H1 (cell line): ENCODE measurements at regions not wholly inside any gene's neighbourhood (a gene's known extent, or its start where the extent isn't known, plus 50 kb on each side); places are given as distances from the start of the nearest gene placed in this dataset.

Source experiments
- CTCF ChIA-PET: fragments of 300-600 bp; sonication (Branson Sonifier 250); formaldehyde crosslinking; loops from one replicate; lab custom pipeline; 2021; ENCODE audit not compliant: partially characterized antibody; lab: Charles Lee
- POLR2A ChIA-PET: fragments of 300-600 bp; sonication (Branson Sonifier 250); formaldehyde crosslinking; loops from one replicate; lab custom pipeline; 2021; ENCODE audit warnings: inconsistent platforms; ENCODE audit not compliant: partially characterized antibody; lab: Charles Lee
- DNase-seq, 2 experiments: peaks; one replicate each; pipeline versions ENCODE4 v3.0.0 to v3.0.0-alpha.2; 2010 to 2022; ENCODE audit warnings: low spot score in 2 of 2, low read depth in 1 of 2, mixed read lengths in 1 of 2
- FAIRE-seq: peaks from 2 replicates; lab custom pipeline; 2011; peaks lifted over from hg19 to GRCh38; lab: Jason Lieb, UNC
- H2AFZ ChIP-seq: 2 replicates; pipeline ENCODE4 v1.8.1; 2012; ENCODE audit warnings: low read length, inconsistent platforms
- H2AK5ac ChIP-seq: 2 replicates; pipeline ENCODE4 v1.6.1; 2013; ENCODE audit warnings: low read depth, low read length
- H2BK120ac ChIP-seq: replicated peaks from 2 replicates; pipeline ENCODE3; 2013; ENCODE audit warnings: low read depth, low read length, inconsistent platforms
- H2BK12ac ChIP-seq: 2 replicates; pipeline ENCODE4 v1.6.1; 2013; ENCODE audit warnings: low read depth, low read length
- H2BK15ac ChIP-seq: 2 replicates; pipeline ENCODE4 v1.6.1; 2013; ENCODE audit warnings: low read length
- H2BK20ac ChIP-seq: 2 replicates; pipeline ENCODE4 v1.6.1; 2013; ENCODE audit warnings: low read length
- H2BK5ac ChIP-seq: 2 replicates; pipeline ENCODE4 v1.6.1; 2013; ENCODE audit warnings: low read depth, low read length
- H3K14ac ChIP-seq: 2 replicates; pipeline ENCODE4 v1.6.1; 2013; ENCODE audit warnings: inconsistent platforms; ENCODE audit not compliant: insufficient read length
- H3K18ac ChIP-seq: 2 replicates; pipeline ENCODE4 v1.6.1; 2013; ENCODE audit warnings: low read length; ENCODE audit errors: extremely low read depth
- H3K23ac ChIP-seq: 2 replicates; pipeline ENCODE4 v1.6.1; 2013; ENCODE audit warnings: inconsistent platforms; ENCODE audit not compliant: insufficient read length
- H3K23me2 ChIP-seq: 2 replicates; pipeline ENCODE4 v1.6.1; 2013; ENCODE audit warnings: low read depth, low read length
- H3K27ac ChIP-seq: 2 replicates; pipeline ENCODE4 v1.6.1; 2011; ENCODE audit warnings: low read depth, low read length, inconsistent platforms
- H3K27me3 ChIP-seq, 4 experiments: replicated peaks in 1 of 4; 1 replicate in 1 of 4; 2 replicates in 3 of 4; pipeline versions ENCODE4 v1.6.1 to v1.8.1; 2011 to 2013; ENCODE audit warnings: low read length in 3 of 4, mild to moderate bottlenecking in 3 of 4, inconsistent platforms in 2 of 4, mixed read lengths in 2 of 4, moderate library complexity in 1 of 4; ENCODE audit not compliant: control insufficient read depth in 3 of 4, insufficient read depth in 3 of 4; ENCODE audit errors: extremely low read depth in 1 of 4
- H3K36me3 ChIP-seq, 4 experiments: 2 replicates each; pipeline versions ENCODE4 v1.6.1 to v1.8.1; 2011 to 2013; ENCODE audit warnings: mild to moderate bottlenecking in 4 of 4, low read length in 3 of 4, moderate library complexity in 2 of 4, control low read depth in 1 of 4, inconsistent platforms in 1 of 4; ENCODE audit not compliant: insufficient read depth in 4 of 4, control insufficient read depth in 2 of 4
- H3K4ac ChIP-seq: replicated peaks from 2 replicates; pipeline ENCODE3; 2013; ENCODE audit warnings: low read length, low read depth, mixed read lengths, inconsistent platforms; ENCODE audit not compliant: insufficient read length
- H3K4me1 ChIP-seq, 4 experiments: replicated peaks in 1 of 4; 1 replicate in 1 of 4; 2 replicates in 3 of 4; pipeline versions ENCODE4 v1.6.1 to v1.8.1; 2011 to 2013; ENCODE audit warnings: low read length in 3 of 4, inconsistent platforms in 2 of 4, mixed read lengths in 1 of 4; ENCODE audit not compliant: insufficient read depth in 4 of 4, control insufficient read depth in 3 of 4
- H3K4me2 ChIP-seq, 2 experiments: 2 replicates each; pipeline versions ENCODE4 v1.6.1 to v1.8.1; 2011 to 2013; ENCODE audit warnings: low read depth in 2 of 2, low read length in 2 of 2, control low read depth in 1 of 2, inconsistent platforms in 1 of 2, mild to moderate bottlenecking in 1 of 2; ENCODE audit not compliant: insufficient read depth in 1 of 2
- H3K4me3 ChIP-seq, 4 experiments: fragments of 200-600, 300-600 bp in 1 of 4; sonication (generic), shearing (Covaris generic), sonication (Bioruptor Twin) in 1 of 4; 2 replicates each; pipeline versions ENCODE4 v1.5.1 to v1.8.1; 2011 to 2016; ENCODE audit warnings: low read length in 4 of 4, low read depth in 3 of 4, control low read depth in 2 of 4, inconsistent platforms in 2 of 4, mild to moderate bottlenecking in 2 of 4, mixed read lengths in 1 of 4, moderate library complexity in 1 of 4; ENCODE audit not compliant: insufficient read depth in 2 of 4; ENCODE audit errors: extremely low read depth in 1 of 4
- H3K56ac ChIP-seq: replicated peaks from 2 replicates; pipeline ENCODE3; 2013; ENCODE audit warnings: low read depth, mild to moderate bottlenecking, mixed read lengths, low read length, inconsistent platforms; ENCODE audit not compliant: insufficient read length
- H3K79me1 ChIP-seq: 2 replicates; pipeline ENCODE4 v1.6.1; 2013; ENCODE audit warnings: low read depth, low read length, control low read depth
- H3K79me2 ChIP-seq, 2 experiments: 2 replicates each; pipeline versions ENCODE4 v1.6.1 to v1.8.1; 2012 to 2013; ENCODE audit warnings: low read length in 2 of 2, mild to moderate bottlenecking in 2 of 2, inconsistent platforms in 1 of 2; ENCODE audit not compliant: insufficient read depth in 2 of 2, control insufficient read depth in 1 of 2
- H3K9ac ChIP-seq, 4 experiments: replicated peaks in 1 of 4; 1 replicate in 1 of 4; 2 replicates in 3 of 4; pipeline versions ENCODE4 v1.6.1 to v1.8.1; 2011 to 2013; ENCODE audit warnings: low read depth in 3 of 4, low read length in 3 of 4, control low read depth in 2 of 4, mild to moderate bottlenecking in 2 of 4, moderate library complexity in 2 of 4, inconsistent platforms in 1 of 4; ENCODE audit errors: extremely low read depth in 1 of 4
- H3K9me3 ChIP-seq, 2 experiments: 2 replicates each; pipeline versions ENCODE4 v1.6.1 to v1.8.1; 2012 to 2013; ENCODE audit warnings: mild to moderate bottlenecking in 2 of 2, moderate library complexity in 2 of 2, control low read depth in 1 of 2, inconsistent platforms in 1 of 2, low read depth in 1 of 2, low read length in 1 of 2, mixed read lengths in 1 of 2; ENCODE audit not compliant: insufficient read depth in 2 of 2
- H4K20me1 ChIP-seq, 2 experiments: replicated peaks in 1 of 2; 2 replicates each; pipeline versions ENCODE3 to v1.8.1; 2011 to 2013; ENCODE audit warnings: inconsistent platforms in 2 of 2, low read length in 2 of 2, mild to moderate bottlenecking in 1 of 2; ENCODE audit not compliant: insufficient read depth in 2 of 2, control insufficient read depth in 1 of 2
- H4K5ac ChIP-seq: 2 replicates; pipeline ENCODE4 v1.6.1; 2013; ENCODE audit warnings: low read length, low read depth, mixed read lengths, inconsistent platforms; ENCODE audit not compliant: insufficient read length
- H4K8ac ChIP-seq: 2 replicates; pipeline ENCODE4 v1.8.0; 2013; ENCODE audit warnings: mild to moderate bottlenecking, moderate library complexity, low read length, inconsistent platforms; ENCODE audit not compliant: insufficient read depth; ENCODE audit errors: extremely low read depth
- H4K91ac ChIP-seq: replicated peaks from 2 replicates; pipeline ENCODE3; 2013; ENCODE audit warnings: low read length, mixed read lengths, inconsistent platforms; ENCODE audit not compliant: insufficient read length
- BCL11A ChIP-seq, 2 experiments: IDR thresholded peaks; one replicate each; pipeline ENCODE4 v1.6.1; 2011; ENCODE audit warnings: low read depth in 2 of 2, low read length in 2 of 2, mild to moderate bottlenecking in 2 of 2
- CREB1 ChIP-seq: IDR thresholded peaks from 2 replicates; pipeline ENCODE4 v1.6.1; 2012; ENCODE audit warnings: inconsistent platforms
- E2F6 ChIP-seq: IDR thresholded peaks from 2 replicates; pipeline ENCODE4 v1.6.1; 2012; ENCODE audit warnings: inconsistent platforms
- EGR1 ChIP-seq: IDR thresholded peaks from 2 replicates; pipeline ENCODE4 v1.6.1; 2011; ENCODE audit warnings: low read depth, low read length, borderline replicate concordance
- HDAC6 ChIP-seq: IDR thresholded peaks from one replicate; pipeline ENCODE4 v1.7.1; 2012; ENCODE audit warnings: low read depth, mild to moderate bottlenecking, inconsistent platforms, low read length, moderate library complexity
- KDM1A ChIP-seq: fragments of 200-600, 300-600 bp; sonication (generic); IDR thresholded peaks from 2 replicates; pipeline ENCODE4 v1.7.1; 2016; ENCODE audit warnings: mild to moderate bottlenecking, low read length, borderline replicate concordance
- KDM4A ChIP-seq: IDR thresholded peaks from one replicate; pipeline ENCODE4 v1.7.1; 2012; ENCODE audit warnings: low read depth, mild to moderate bottlenecking, moderate library complexity, low read length, inconsistent platforms; ENCODE audit not compliant: severe bottlenecking
- RFX5 ChIP-seq: IDR thresholded peaks from 2 replicates; pipeline ENCODE4 v1.6.1; 2011; ENCODE audit warnings: low read depth, low read length, improper control_type of control experiment, borderline replicate concordance
- RNF2 ChIP-seq: fragments of 200-900, 300-1000 bp; sonication (generic); IDR thresholded peaks from 2 replicates; pipeline ENCODE4 v1.7.1; 2016; ENCODE audit warnings: borderline replicate concordance, low read depth, mild to moderate bottlenecking, antibody characterized with exemption, low read length; ENCODE audit not compliant: poor library complexity, severe bottlenecking; ENCODE audit errors: missing control alignments
- SIRT6 ChIP-seq: IDR thresholded peaks from one replicate; pipeline ENCODE4 v1.7.1; 2012; ENCODE audit warnings: low read length, inconsistent platforms
- SIX5 ChIP-seq: IDR thresholded peaks from 2 replicates; pipeline ENCODE4 v1.6.1; 2011; ENCODE audit warnings: mild to moderate bottlenecking, low read depth, low read length
- SP1 ChIP-seq: IDR thresholded peaks from 2 replicates; pipeline ENCODE4 v1.6.1; 2011; ENCODE audit warnings: low read depth, low read length
- SRF ChIP-seq: IDR thresholded peaks from 2 replicates; pipeline ENCODE4 v1.6.1; 2011; ENCODE audit warnings: mild to moderate bottlenecking, low read depth, low read length, moderate library complexity
- USF2 ChIP-seq: IDR thresholded peaks from 2 replicates; pipeline ENCODE4 v1.6.1; 2011; ENCODE audit warnings: low read length, improper control_type of control experiment

GRCh38 chr3:59290358-59290757, 240.5 kb upstream of the CFAP20DC start:
- H3K14ac ChIP-seq: no peak overlapping the region
- no peaks in the 10 kb centered on the region for H3K79me2 ChIP-seq
- no peak overlapping the region for H2BK5ac ChIP-seq
- H3K9me3 ChIP-seq: peaks cover 13 to 16% of the 10 kb centered on the region in 2 experiments
- H3K4me1 ChIP-seq: no peaks in the 10 kb centered on the region
- H4K91ac ChIP-seq: no peak overlapping the region
- FAIRE-seq (no peak), DNase-seq (no peak)
- TF ChIP-seq USF2: no peak
- no peak for TF ChIP-seq CREB1
- TF ChIP-seq EGR1: no peak
- TF ChIP-seq E2F6: no peak
- no peak for TF ChIP-seq SRF
- no peak for TF ChIP-seq SP1
- no peak for TF ChIP-seq BCL11A (IDR thresholded peaks at IDR 0.05; ENCODE audit: low read depth in 2 of 2, low read length in 2 of 2)
- TF ChIP-seq RNF2: no peak
- TF ChIP-seq SIRT6: no peak
- TF ChIP-seq KDM4A: no peak
- no peak for TF ChIP-seq KDM1A
- TF ChIP-seq SIX5: no peak
- no peak for TF ChIP-seq RFX5
- no peak for TF ChIP-seq HDAC6
- H3K4me2 ChIP-seq: no peak overlapping the region
- H4K5ac ChIP-seq: no peak overlapping the region
- H3K4me3 ChIP-seq: no peak overlapping the region
- ChIA-PET POLR2A (no interaction called here), CTCF (no interaction called here)
- no peaks in the 10 kb centered on the region for H3K27me3 ChIP-seq
- H3K9ac ChIP-seq: no peak overlapping the region
- no peak overlapping the region for H4K8ac ChIP-seq
- H2AK5ac ChIP-seq: no peak overlapping the region
- H4K20me1 ChIP-seq: no peaks in the 10 kb centered on the region
- no peaks in the 10 kb centered on the region for H3K36me3 ChIP-seq
- H2BK12ac ChIP-seq: no peak overlapping the region
- H2BK15ac ChIP-seq: no peak overlapping the region
- H3K18ac ChIP-seq: no peak overlapping the region
- H2AFZ ChIP-seq: no peak overlapping the region
- no peak overlapping the region for H3K23ac ChIP-seq
- H3K4ac ChIP-seq: no peak overlapping the region
- no peak overlapping the region for H2BK20ac ChIP-seq
- H3K56ac ChIP-seq: no peak overlapping the region
- no peak overlapping the region for H2BK120ac ChIP-seq
- no peak overlapping the region for H3K27ac ChIP-seq
- H3K23me2 ChIP-seq: no peaks in the 10 kb centered on the region
- no peaks in the 10 kb centered on the region for H3K79me1 ChIP-seq
